NCI-H446 treated with DMSO at 0.1 percent for 48 hours (cell line): ENCODE measurements at regions not wholly inside any gene's neighbourhood (a gene's known extent, or its start where the extent isn't known, plus 50 kb on each side); places are given as distances from the start of the nearest gene placed in this dataset.
"Not testable (repeated sequence)": the region's sequence is repeated elsewhere in the genome, so short reads cannot be mapped to it uniquely, and the experiment has no call there.

Source experiments
- DNase-seq: peaks from one replicate; lab custom pipeline; 2025; lab: John Stamatoyannopoulos, UW

GRCh38 chr7:82624965-82625364 is 181.4 kb upstream of the CACNA2D1 start:
- no peak for DNase-seq

GRCh38 chr7:82624337-82624736 is 180.8 kb upstream of the CACNA2D1 start:
- no peak for DNase-seq

- DNase-seq = peak; percentile 44
Measured at GRCh38 chr7:82623812-82624211, 180.2 kb upstream of the CACNA2D1 start.

- DNase-seq = no peak
Measured at GRCh38 chr7:82617156-82617555, 173.6 kb upstream of the CACNA2D1 start.

GRCh38 chr7:82616059-82616728 is 172.6 kb upstream of the CACNA2D1 start:
- DNase-seq = peak; percentile 61

- no peak for DNase-seq
Measured at GRCh38 chr7:82615527-82615926, 171.9 kb upstream of the CACNA2D1 start.

GRCh38 chr7:82609746-82610145 is 166.2 kb upstream of the CACNA2D1 start:
- no peak for DNase-seq

GRCh38 chr7:82605247-82605864 is 161.8 kb upstream of the CACNA2D1 start:
- DNase-seq = peak; percentile 53

- DNase-seq = no peak
Measured at GRCh38 chr7:82602066-82602465, 158.5 kb upstream of the CACNA2D1 start.

- peak; percentile 47 for DNase-seq
Measured at GRCh38 chr7:82600531-82600930, 157.0 kb upstream of the CACNA2D1 start.

- DNase-seq = no peak
Measured at GRCh38 chr7:82599895-82600294, 156.3 kb upstream of the CACNA2D1 start.

GRCh38 chr7:82598958-82599357 is 155.4 kb upstream of the CACNA2D1 start:
- DNase-seq = no peak

- not testable (repeated sequence) for DNase-seq
Measured at GRCh38 chr7:82595795-82596194, 152.2 kb upstream of the CACNA2D1 start.

GRCh38 chr7:82595176-82595575 is 151.6 kb upstream of the CACNA2D1 start:
- peak; percentile 62 for DNase-seq

- DNase-seq = no peak
Measured at GRCh38 chr7:82594665-82595064, 151.1 kb upstream of the CACNA2D1 start.

GRCh38 chr7:82593780-82594179 is 150.2 kb upstream of the CACNA2D1 start:
- DNase-seq = peak; percentile 78

GRCh38 chr7:82592416-82592815 is 148.8 kb upstream of the CACNA2D1 start:
- no peak for DNase-seq

- peak; percentile 28 for DNase-seq
Measured at GRCh38 chr7:82579047-82579446, 135.5 kb upstream of the CACNA2D1 start.

- peak; percentile 66 for DNase-seq
Measured at GRCh38 chr7:82578430-82578829, 134.9 kb upstream of the CACNA2D1 start.

GRCh38 chr7:82572195-82572880 is 128.8 kb upstream of the CACNA2D1 start:
- peak; percentile 64 for DNase-seq

- DNase-seq = not testable (repeated sequence)
Measured at GRCh38 chr7:82571047-82571446, 127.5 kb upstream of the CACNA2D1 start.

GRCh38 chr7:82567841-82568240 is 124.3 kb upstream of the CACNA2D1 start:
- DNase-seq = no peak

- DNase-seq = no peak
Measured at GRCh38 chr7:82567356-82567755, 123.8 kb upstream of the CACNA2D1 start.
